ENCODE measurements at regions not wholly inside any gene's neighbourhood (a gene's known extent, or its start where the extent isn't known, plus 50 kb on each side); places are given as distances from the start of the nearest gene placed in this dataset.

DNA sequence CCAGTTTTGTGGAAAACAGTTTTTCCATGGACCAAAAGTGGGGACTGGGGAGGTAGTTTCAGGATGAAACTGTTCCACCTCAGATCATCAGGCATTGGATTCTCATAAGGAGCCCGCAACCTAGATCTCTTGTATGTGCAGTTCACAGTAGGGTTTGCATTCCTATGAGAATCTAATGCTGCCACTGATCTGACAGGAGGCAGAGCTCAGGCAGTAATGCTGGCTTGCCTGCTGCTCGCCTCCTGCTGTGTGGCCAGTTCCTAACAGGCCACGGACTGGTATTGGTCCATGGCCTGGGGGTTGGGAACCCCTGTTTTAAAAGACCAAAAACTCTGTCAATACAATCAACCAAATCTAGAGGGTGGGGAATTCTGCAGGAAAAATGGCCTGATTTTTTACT lies 100.0 kb upstream of the EOLA2 start:
- Mint-ChIP-seq H3K4me1 (ENCODE audit: low read depth) (no peaks in the 10 kb centered on the region), H3K4me3 (no peak overlapping the region), H3K27me3 (ENCODE audit: low read depth) (peaks cover 7% of the 10 kb centered on the region), H3K36me3 (ENCODE audit: low read depth) (no peaks in the 10 kb centered on the region), H3K9me3 (peaks cover 15% of the 10 kb centered on the region), H3K27ac (no peak overlapping the region)

DNA sequence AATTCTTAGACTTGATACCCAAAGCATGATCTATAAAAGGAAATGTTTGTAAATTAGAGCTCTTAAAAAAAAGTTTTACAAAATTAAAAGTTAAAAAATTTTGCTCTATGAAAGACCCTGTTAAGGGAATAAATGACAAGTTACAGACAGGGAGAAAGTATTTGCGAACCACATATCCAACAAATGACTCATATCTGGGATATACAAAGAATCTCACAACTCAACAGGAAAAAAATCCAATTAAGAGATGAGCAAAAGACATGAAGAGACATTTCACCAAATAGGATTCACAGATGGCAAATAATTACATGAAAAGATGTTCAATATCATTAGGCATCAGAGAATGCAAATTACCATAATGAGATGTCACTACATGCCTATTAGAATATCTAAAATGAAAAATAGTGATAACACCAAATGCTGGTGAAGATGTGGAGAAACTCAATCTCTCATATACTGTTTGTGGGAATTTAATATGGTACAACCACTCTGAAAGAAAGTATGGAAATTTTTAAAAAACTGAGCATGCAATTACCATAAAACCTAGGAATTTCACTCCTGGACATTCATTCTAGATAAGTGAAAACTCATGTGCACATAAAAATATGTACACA lies 100.8 kb upstream of the EOLA2 start:
- no peaks in the 10 kb centered on the region for H3K36me3 Mint-ChIP-seq (ENCODE audit: low read depth)
- peaks cover 14% of the 10 kb centered on the region for H3K9me3 Mint-ChIP-seq
- no peak overlapping the region for H3K27ac Mint-ChIP-seq
- H3K27me3 Mint-ChIP-seq (ENCODE audit: low read depth): peaks cover 7% of the 10 kb centered on the region
- H3K4me3 Mint-ChIP-seq: no peak overlapping the region
- H3K4me1 Mint-ChIP-seq (ENCODE audit: low read depth): no peaks in the 10 kb centered on the region

DNA sequence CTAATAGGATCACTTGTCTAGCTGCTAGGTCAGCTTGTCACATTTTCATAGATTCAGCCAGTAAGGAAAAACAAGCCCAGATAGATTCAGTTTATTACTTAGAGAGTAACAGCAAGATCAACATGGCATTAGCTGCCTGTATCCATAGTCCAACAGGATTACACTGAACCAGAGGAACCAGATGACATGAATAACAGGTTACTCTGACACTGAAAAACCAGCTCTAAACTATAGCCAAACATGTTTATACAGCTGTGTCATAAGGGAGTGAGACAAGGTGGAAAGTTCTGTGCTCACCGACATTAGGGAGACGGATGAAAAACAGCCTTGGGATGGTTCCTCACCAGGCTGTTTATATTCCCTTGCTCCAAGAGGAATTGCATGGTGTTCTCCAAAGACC lies 102.9 kb upstream of the EOLA2 start:
- Mint-ChIP-seq H3K36me3 (ENCODE audit: low read depth) (no peaks in the 10 kb centered on the region), H3K4me1 (ENCODE audit: low read depth) (no peaks in the 10 kb centered on the region), H3K27ac (no peak overlapping the region), H3K9me3 (no peaks in the 10 kb centered on the region), H3K27me3 (ENCODE audit: low read depth) (peaks cover 7% of the 10 kb centered on the region), H3K4me3 (no peak overlapping the region)

DNA sequence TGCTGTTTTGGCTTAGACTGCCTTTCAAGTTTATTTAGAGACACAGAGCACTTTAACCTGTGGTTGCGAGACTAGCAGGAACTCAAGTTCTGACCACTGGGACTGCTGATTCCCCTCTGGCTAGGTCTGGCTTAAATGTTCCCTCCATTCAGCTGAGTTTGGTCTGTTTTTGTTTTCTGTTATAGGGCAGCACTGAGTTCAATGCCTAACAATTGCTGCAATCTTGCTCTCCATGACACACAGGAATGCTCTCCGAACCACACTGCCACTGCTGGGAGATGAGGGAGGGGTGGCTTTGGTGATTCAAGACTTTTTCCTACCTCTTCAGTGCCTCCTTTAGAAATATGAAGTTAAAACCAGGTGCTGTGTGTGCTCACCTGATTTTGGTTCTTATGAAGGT lies 106.3 kb upstream of the EOLA2 start:
- Mint-ChIP-seq H3K27ac (no peak overlapping the region), H3K4me1 (ENCODE audit: low read depth) (no peaks in the 10 kb centered on the region), H3K9me3 (no peaks in the 10 kb centered on the region), H3K27me3 (ENCODE audit: low read depth) (peaks cover 11% of the 10 kb centered on the region), H3K4me3 (no peak overlapping the region), H3K36me3 (ENCODE audit: low read depth) (no peaks in the 10 kb centered on the region)

DNA sequence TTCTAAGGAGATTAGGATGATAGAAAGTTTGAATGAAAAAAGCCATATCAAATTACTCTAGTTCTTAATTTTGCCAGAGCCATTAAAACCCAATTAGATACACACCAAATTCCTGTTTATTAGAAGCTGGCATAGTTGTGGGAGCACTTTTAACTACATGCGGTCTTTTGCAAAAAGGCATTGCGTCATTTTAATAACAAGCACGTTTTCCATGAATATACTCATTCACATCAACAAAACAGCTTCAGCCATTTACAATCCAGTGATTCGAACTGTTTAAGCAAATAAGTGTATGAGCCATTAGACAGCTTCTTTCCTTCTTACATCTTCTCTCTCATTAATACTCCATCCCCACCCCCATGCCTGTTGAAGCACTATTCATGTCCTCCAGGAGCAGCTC lies 109.5 kb upstream of the EOLA2 start:
- Mint-ChIP-seq H3K4me3 (no peak overlapping the region), H3K27ac (no peak overlapping the region), H3K27me3 (ENCODE audit: low read depth) (peaks cover 11% of the 10 kb centered on the region), H3K9me3 (no peaks in the 10 kb centered on the region), H3K4me1 (ENCODE audit: low read depth) (no peaks in the 10 kb centered on the region), H3K36me3 (ENCODE audit: low read depth) (no peaks in the 10 kb centered on the region)

DNA sequence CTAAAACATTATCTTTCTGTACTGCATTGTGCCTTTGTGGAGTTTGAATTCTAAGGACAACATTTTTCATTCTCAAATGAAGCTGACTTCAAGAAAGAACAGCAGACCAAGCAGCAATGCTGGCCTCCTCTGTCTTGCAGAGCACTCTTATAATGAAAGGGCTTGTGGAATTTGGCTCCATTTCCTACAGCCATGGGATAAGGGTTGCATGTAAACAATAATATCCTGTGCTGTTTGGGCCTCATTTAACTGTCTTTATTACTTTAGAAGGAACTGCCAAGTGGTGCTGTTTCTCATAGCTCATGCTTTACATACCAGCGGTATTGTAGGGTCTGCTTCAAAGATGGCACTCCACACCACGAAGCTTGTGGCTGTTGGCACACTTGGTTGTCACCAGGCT lies 111.4 kb upstream of the EOLA2 start:
- H3K27ac Mint-ChIP-seq: no peak overlapping the region
- no peaks in the 10 kb centered on the region for H3K36me3 Mint-ChIP-seq (ENCODE audit: low read depth)
- H3K9me3 Mint-ChIP-seq: no peaks in the 10 kb centered on the region

DNA sequence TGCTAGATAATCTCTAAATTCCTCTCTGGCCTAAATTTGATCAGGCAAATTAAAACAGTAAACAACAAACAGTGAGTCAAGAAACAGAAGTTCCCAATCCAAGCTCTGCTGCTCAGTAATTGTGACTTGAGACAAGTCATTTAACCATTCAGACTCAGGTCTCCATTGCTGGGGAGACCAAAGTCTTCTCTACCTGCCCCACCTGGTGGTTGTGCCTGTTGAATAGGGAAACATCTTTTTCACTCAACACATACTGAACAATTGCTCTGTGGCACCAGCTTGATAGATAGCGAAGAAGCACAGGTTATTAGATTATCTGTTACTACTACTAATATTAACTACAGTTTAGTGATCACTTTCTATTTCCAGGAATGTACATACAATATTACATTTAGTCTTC lies 112.1 kb upstream of the EOLA2 start:
- Mint-ChIP-seq H3K36me3 (ENCODE audit: low read depth) (no peaks in the 10 kb centered on the region), H3K4me3 (no peak overlapping the region), H3K27me3 (ENCODE audit: low read depth) (peaks cover 9% of the 10 kb centered on the region), H3K27ac (no peak overlapping the region), H3K4me1 (ENCODE audit: low read depth) (no peaks in the 10 kb centered on the region), H3K9me3 (no peaks in the 10 kb centered on the region)

More for the DNA sequence above, 111.4 kb upstream of the EOLA2 start:
- no peak overlapping the region for H3K4me3 Mint-ChIP-seq
- no peaks in the 10 kb centered on the region for H3K4me1 Mint-ChIP-seq (ENCODE audit: low read depth)
- H3K27me3 Mint-ChIP-seq (ENCODE audit: low read depth): peaks cover 11% of the 10 kb centered on the region

DNA sequence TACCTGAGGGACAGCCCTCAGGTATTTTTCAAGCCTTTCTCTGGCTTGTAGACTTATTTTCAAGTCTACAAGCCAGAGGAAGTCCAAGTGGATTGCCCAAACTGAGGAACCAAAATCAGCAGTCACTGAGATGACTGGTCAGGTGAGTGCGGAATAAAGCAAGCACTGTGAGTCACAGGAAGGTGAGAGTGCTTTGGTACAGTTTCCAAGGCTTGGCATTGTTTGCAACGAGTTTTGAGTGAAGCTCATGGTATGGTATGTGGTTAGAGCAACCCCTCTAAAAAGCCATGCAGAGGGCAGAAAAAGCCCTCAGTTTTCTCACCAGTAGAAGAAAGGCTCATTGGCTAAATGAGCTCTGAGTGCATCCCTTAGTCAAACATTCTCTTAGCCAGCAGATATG lies 112.8 kb upstream of the EOLA2 start:
- Mint-ChIP-seq H3K27ac (no peak overlapping the region), H3K36me3 (ENCODE audit: low read depth) (no peaks in the 10 kb centered on the region), H3K9me3 (no peaks in the 10 kb centered on the region), H3K4me3 (no peak overlapping the region), H3K4me1 (ENCODE audit: low read depth) (no peaks in the 10 kb centered on the region), H3K27me3 (ENCODE audit: low read depth) (peaks cover 9% of the 10 kb centered on the region)

DNA sequence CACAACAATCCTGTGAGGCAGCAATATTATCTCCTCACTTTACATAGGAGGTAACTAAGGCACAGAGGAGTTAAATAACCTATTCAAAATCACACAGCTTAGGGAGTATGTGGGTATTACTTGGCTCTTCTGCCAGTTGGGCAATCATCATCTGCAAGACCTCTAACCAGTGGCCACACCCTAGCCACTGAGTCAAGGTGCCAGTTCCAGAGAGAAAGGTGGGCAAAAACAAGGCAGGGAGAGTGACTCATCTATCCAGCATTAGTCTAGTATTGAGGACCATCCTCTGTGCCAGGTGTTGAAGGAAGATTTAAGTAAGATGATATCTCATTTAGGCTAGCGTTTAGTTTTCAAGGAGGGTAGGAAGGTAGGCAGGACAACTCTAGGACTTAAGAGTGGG lies 113.9 kb upstream of the EOLA2 start:
- H3K4me3 Mint-ChIP-seq: no peak overlapping the region
- H3K36me3 Mint-ChIP-seq (ENCODE audit: low read depth): no peaks in the 10 kb centered on the region
- no peaks in the 10 kb centered on the region for H3K9me3 Mint-ChIP-seq
- no peak overlapping the region for H3K27ac Mint-ChIP-seq
- H3K27me3 Mint-ChIP-seq (ENCODE audit: low read depth): peaks cover 15% of the 10 kb centered on the region
- H3K4me1 Mint-ChIP-seq (ENCODE audit: low read depth): no peaks in the 10 kb centered on the region

DNA sequence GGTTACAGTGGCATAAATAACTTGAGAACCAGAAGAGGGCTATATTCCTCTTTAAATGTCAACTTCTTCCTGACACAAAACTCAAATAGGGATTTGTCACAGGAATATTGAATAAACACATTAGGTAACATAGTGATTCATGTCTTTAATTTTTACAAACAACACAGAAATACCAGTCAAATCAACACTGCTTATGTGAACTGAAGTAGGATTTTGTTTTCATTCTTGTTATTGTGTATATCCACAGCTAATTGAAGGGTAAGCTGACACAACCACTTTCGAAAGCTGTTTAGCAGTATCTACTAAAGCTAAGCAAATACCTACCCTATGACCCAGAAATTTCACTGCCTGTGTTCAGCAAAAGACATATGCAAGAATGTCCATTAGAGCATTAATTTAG lies 120.4 kb upstream of the EOLA2 start:
- H3K4me1 Mint-ChIP-seq (ENCODE audit: low read depth): no peaks in the 10 kb centered on the region
- H3K9me3 Mint-ChIP-seq: no peaks in the 10 kb centered on the region
- no peak overlapping the region for H3K4me3 Mint-ChIP-seq
- no peaks in the 10 kb centered on the region for H3K36me3 Mint-ChIP-seq (ENCODE audit: low read depth)
- H3K27me3 Mint-ChIP-seq (ENCODE audit: low read depth): peaks cover 13% of the 10 kb centered on the region
- no peak overlapping the region for H3K27ac Mint-ChIP-seq

DNA sequence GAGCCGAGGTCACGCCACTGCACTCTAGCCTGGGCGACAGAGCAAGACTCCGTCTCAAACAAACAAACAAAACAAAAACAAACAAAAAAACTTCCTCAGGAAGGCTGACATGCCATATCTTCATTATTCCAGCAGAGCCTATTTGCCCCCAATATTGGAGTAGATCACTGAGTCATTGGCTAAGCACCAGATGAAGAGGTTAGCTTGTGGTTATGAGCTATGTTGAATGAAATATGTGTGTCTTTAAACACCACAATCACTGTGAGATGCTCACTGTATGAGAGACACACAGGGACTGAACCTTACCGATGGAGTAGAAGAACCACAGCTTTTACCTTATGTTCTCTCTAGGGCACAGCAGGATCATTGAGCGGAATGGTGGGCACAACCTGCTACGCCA lies 122.1 kb upstream of the EOLA2 start:
- Mint-ChIP-seq H3K9me3 (no peaks in the 10 kb centered on the region), H3K27me3 (ENCODE audit: low read depth) (peaks cover 11% of the 10 kb centered on the region), H3K36me3 (ENCODE audit: low read depth) (no peaks in the 10 kb centered on the region), H3K27ac (no peak overlapping the region), H3K4me3 (no peak overlapping the region), H3K4me1 (ENCODE audit: low read depth) (no peaks in the 10 kb centered on the region)

DNA sequence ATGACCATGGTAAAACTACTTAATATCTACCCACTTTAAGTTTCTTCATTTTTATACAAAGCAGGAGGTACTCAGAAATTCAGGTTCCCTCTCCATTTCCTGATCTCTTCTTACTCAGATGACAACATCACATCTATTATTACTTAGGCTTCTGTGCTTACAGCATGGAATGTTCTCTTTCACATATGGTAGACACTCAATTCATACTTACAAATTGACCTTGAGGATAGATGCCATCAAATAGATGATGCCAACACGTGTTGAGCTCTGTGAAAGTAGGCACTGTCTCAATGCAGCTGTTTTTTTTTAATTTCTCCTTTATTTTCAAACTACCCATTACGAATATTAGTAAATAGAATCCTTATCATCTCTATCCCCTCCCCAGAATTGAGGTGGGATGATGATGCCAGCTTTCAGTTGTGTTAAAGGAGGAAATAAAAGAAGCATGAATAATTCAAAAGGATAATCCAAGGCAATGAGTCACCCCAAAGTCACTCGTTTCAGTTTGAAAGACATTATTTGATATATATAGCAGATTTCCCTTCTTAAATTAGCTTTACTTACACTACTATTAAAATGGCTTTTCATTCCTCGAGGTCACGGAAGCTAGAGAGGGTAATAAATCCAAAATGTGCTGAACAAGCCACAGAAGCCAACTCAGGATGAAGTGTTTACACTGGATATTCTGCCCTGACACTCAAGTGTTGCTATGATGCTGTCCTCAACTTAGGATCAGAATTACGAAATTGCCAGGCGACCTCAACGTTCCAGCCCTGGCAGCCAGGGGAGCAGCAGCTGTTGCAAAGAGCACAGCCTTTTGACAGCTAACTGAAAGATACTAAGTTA lies 124.2 kb upstream of the EOLA2 start:
- H3K36me3 Mint-ChIP-seq (ENCODE audit: low read depth): no peaks in the 10 kb centered on the region
- H3K27me3 Mint-ChIP-seq (ENCODE audit: low read depth): peaks cover 3% of the 10 kb centered on the region
- H3K27ac Mint-ChIP-seq: no peak overlapping the region
- no peak overlapping the region for H3K4me3 Mint-ChIP-seq
- H3K9me3 Mint-ChIP-seq: no peaks in the 10 kb centered on the region
- H3K4me1 Mint-ChIP-seq (ENCODE audit: low read depth): no peaks in the 10 kb centered on the region

DNA sequence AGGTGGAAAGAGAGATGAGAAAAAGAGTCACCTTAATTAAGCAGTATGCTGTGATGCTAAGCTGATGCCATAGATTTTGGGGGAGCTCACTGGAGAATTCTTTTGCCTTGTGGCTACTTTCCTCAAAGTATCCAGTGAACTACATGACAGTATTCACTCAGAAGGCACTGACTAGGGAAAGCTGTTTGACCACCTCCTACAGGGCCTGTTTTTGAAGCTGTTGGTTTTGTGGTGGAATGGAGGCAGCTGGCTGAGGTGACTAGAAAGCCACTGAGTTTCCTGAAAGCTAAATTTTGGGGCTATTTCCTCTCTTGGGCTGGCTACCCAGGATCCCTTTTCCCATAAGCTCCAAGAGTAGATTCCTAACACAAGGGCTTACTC lies 124.8 kb upstream of the EOLA2 start:
- H3K36me3 Mint-ChIP-seq (ENCODE audit: low read depth): no peaks in the 10 kb centered on the region
- H3K4me1 Mint-ChIP-seq (ENCODE audit: low read depth): no peaks in the 10 kb centered on the region
- no peak overlapping the region for H3K27ac Mint-ChIP-seq
- peaks cover 3% of the 10 kb centered on the region for H3K27me3 Mint-ChIP-seq (ENCODE audit: low read depth)
- no peak overlapping the region for H3K4me3 Mint-ChIP-seq
- H3K9me3 Mint-ChIP-seq: no peaks in the 10 kb centered on the region

DNA sequence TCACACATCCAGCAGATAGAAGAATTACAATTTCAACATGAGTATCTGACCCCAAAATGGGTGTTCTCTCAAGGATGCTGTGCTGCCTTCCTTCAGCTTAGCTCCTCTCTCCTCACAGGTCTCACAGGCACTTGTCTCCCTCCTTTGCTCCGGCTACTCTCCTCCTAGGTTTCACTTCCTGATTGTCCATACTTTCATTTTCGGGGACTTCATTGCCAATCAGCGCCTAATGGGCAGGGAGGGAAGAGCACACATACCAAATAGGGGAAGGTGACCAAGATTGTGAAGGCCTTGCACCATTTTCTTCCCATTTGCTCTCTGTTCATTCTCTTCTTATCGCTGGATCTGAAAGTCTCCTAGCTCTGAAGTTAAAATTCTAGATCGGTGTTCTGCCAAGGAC lies 125.4 kb upstream of the EOLA2 start:
- H3K4me1 Mint-ChIP-seq (ENCODE audit: low read depth): no peaks in the 10 kb centered on the region
- H3K9me3 Mint-ChIP-seq: no peaks in the 10 kb centered on the region
- no peaks in the 10 kb centered on the region for H3K36me3 Mint-ChIP-seq (ENCODE audit: low read depth)
- no peak overlapping the region for H3K27ac Mint-ChIP-seq
- H3K4me3 Mint-ChIP-seq: no peak overlapping the region
- peaks cover 3% of the 10 kb centered on the region for H3K27me3 Mint-ChIP-seq (ENCODE audit: low read depth)

DNA sequence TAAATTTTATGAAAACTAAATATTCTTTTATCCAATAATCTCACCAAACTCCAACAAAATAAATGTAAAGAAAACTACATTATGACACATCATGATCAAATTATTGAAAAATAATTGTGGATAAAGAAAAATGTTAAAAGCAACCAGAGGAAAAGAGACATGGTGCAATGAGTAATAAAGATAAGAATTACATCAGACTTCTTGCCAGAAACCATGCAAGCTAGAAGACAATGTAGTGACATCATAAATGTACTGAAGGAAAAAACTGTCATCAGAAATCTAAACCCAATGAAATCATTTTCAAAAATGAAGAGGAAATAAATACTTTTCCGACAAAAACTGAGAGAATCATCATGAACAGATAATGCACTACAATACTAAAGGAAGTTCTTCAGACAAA lies 135.9 kb upstream of the EOLA2 start:
- H3K4me3 Mint-ChIP-seq: no peak overlapping the region
- H3K36me3 Mint-ChIP-seq (ENCODE audit: low read depth): no peaks in the 10 kb centered on the region
- peaks cover 13% of the 10 kb centered on the region for H3K27me3 Mint-ChIP-seq (ENCODE audit: low read depth)
- no peak overlapping the region for H3K27ac Mint-ChIP-seq
- H3K9me3 Mint-ChIP-seq: no peaks in the 10 kb centered on the region
- no peaks in the 10 kb centered on the region for H3K4me1 Mint-ChIP-seq (ENCODE audit: low read depth)

Data from T-helper 1 cell treated with Interleukin-12 subunit alpha and Interleukin-12 subunit beta and Interleukin-4 antibody, amounts not matched to agents 30 μg/mL and 1 μg/mL, for 36 hours (primary cell).